WI38 (cell line): ENCODE measurements at regions not wholly inside any gene's neighbourhood (a gene's known extent, or its start where the extent isn't known, plus 50 kb on each side); places are given as distances from the start of the nearest gene placed in this dataset.

Source experiments
- H3K4me3 ChIP-seq: 2 replicates; pipeline ENCODE4 v1.5.1; 2011; ENCODE audit warnings: low read depth, mild to moderate bottlenecking, control low read depth, low read length
- CTCF ChIP-seq: IDR thresholded peaks from 2 replicates; pipeline ENCODE4 v1.5.1; 2012; ENCODE audit warnings: low read depth, mild to moderate bottlenecking, control low read depth, low read length

GRCh38 chr9:107969727-107970126, 480.2 kb upstream of the KLF4 start:
- no peak overlapping the region for H3K4me3 ChIP-seq
- no peak for TF ChIP-seq CTCF

- no peak for TF ChIP-seq CTCF
- no peak overlapping the region for H3K4me3 ChIP-seq
Measured at GRCh38 chr9:107969141-107969540, 479.6 kb upstream of the KLF4 start.

- H3K4me3 ChIP-seq = no peak overlapping the region
- no peak for TF ChIP-seq CTCF
Measured at GRCh38 chr9:107963246-107963645, 473.7 kb upstream of the KLF4 start.

GRCh38 chr9:107960916-107961315, 471.3 kb upstream of the KLF4 start:
- TF ChIP-seq CTCF = no peak
- H3K4me3 ChIP-seq = no peak overlapping the region

- H3K4me3 ChIP-seq = no peak overlapping the region
- no peak for TF ChIP-seq CTCF
Measured at GRCh38 chr9:107954312-107954711, 464.7 kb upstream of the KLF4 start.

GRCh38 chr9:107953556-107954125, 464.1 kb upstream of the KLF4 start:
- no peak for TF ChIP-seq CTCF
- H3K4me3 ChIP-seq = no peak overlapping the region

- H3K4me3 ChIP-seq = no peak overlapping the region
- TF ChIP-seq CTCF = no peak
Measured at GRCh38 chr9:107952773-107953172, 463.2 kb upstream of the KLF4 start.
